Activated T-cell treated with anti-CD3 and anti-CD28 coated beads, Interleukin-2, amount 50 U/mL, for 48 hours (primary cell): ENCODE measurements at regions not wholly inside any gene's neighbourhood (a gene's known extent, or its start where the extent isn't known, plus 50 kb on each side); places are given as distances from the start of the nearest gene placed in this dataset.

Source experiments
- DNase-seq, 2 experiments: peaks; one replicate each; pipeline ENCODE4 v3.0.0-alpha.2; 2020

- DNase-seq: no peak
These were observed 66.6 kb upstream of the CNR1 start for GRCh38 chr6:88232753-88233152.

- DNase-seq: no peak
These were observed 57.2 kb upstream of the CNR1 start for GRCh38 chr6:88223298-88223697.

GRCh38 chr6:88220493-88220892 lies 54.3 kb upstream of the CNR1 start:
- DNase-seq: no peak

- no peak for DNase-seq
These were observed 50.0 kb upstream of the CNR1 start for GRCh38 chr6:88216182-88216581.
